Tibial nerve (tissue), 4 donors: ENCODE measurements at regions not wholly inside any gene's neighbourhood (a gene's known extent, or its start where the extent isn't known, plus 50 kb on each side); places are given as distances from the start of the nearest gene placed in this dataset.

Experiments
- DNase-seq, 2 donors: peaks; one replicate each; pipeline ENCODE4 v3.0.0-alpha.2; 2019; ENCODE audit warnings: low spot score in 2 of 2
- H3K27ac ChIP-seq, 4 donors: fragments of 200-600 bp; sonication (generic) in 3 of 4; one replicate each; pipeline ENCODE4 v1.5.1; 2017 to 2019; ENCODE audit warnings: mild to moderate bottlenecking in 1 of 4
- H3K27me3 ChIP-seq, 2 donors: fragments of 200-600 bp; sonication (generic) in 1 of 2; one replicate each; pipeline versions ENCODE4 v1.5.1 to v1.6.0; 2017 to 2019
- H3K36me3 ChIP-seq, 3 donors: fragments of 200-600 bp; sonication (generic); one replicate each; pipeline ENCODE4 v1.5.1; 2018 to 2019
- H3K4me1 ChIP-seq, 4 donors: fragments of 200-600 bp; sonication (generic) in 3 of 4; one replicate each; pipeline ENCODE4 v1.5.1; 2017 to 2019
- H3K4me3 ChIP-seq, 4 donors: fragments of 200-600 bp; sonication (generic) in 3 of 4; one replicate each; pipeline ENCODE4 v1.5.1; 2017 to 2019; ENCODE audit warnings: mild to moderate bottlenecking in 1 of 4, moderate library complexity in 1 of 4
- H3K9me3 ChIP-seq, 4 donors: fragments of 200-600 bp; sonication (generic) in 3 of 4; one replicate each; pipeline ENCODE4 v1.5.1; 2017 to 2019
- CTCF ChIP-seq, 5 experiments: fragments of 200-600 bp in 3 of 5; fragments of 450-650 bp in 2 of 5; sonication (generic) in 3 of 5; IDR thresholded peaks; one replicate each; pipeline ENCODE4 v1.5.1; 2016 to 2019; ENCODE audit warnings: antibody characterized with exemption in 5 of 5, mild to moderate bottlenecking in 3 of 5, moderate library complexity in 2 of 5
- EP300 ChIP-seq, 2 donors: sonication (generic); formaldehyde crosslinking; IDR thresholded peaks; one replicate each; pipeline ENCODE4 v1.6.1; 2017; ENCODE audit warnings: antibody characterized with exemption in 2 of 2, mild to moderate bottlenecking in 1 of 2
- POLR2A ChIP-seq, 2 donors: fragments of 450-650 bp; IDR thresholded peaks; one replicate each; pipeline ENCODE4 v1.6.1; 2017; ENCODE audit warnings: antibody characterized with exemption in 2 of 2, mild to moderate bottlenecking in 2 of 2, moderate library complexity in 2 of 2
- WGBS, 2 donors: methylation state at CpG; one replicate each; pipeline ENCODE4 v1.1.5; 2018; 5-methylcytosine and 5-hydroxymethylcytosine counted together

GRCh38 chr18:57991552-57991951 lies 52.5 kb upstream of the NEDD4L start:
- H3K4me3 ChIP-seq: no peak overlapping the region
- TF ChIP-seq POLR2A (IDR thresholded peaks at IDR 0.05): no peak
- TF ChIP-seq EP300 (IDR thresholded peaks at IDR 0.05): no peak
- TF ChIP-seq CTCF (IDR thresholded peaks at IDR 0.05): no peak
- H3K27me3 ChIP-seq: no peaks in the 10 kb centered on the region
- H3K4me1 ChIP-seq: no peaks in the 10 kb centered on the region
- H3K9me3 ChIP-seq: peaks cover 0 to 12% (median 0%) of the 10 kb centered on the region in 4 donors
- 79 to 89% methylated on average over 1 of the region's 1 CpG for WGBS, 2 donors
- H3K27ac ChIP-seq: no peak overlapping the region
- H3K36me3 ChIP-seq: no peaks in the 10 kb centered on the region
- no peak for DNase-seq

- H3K9me3 ChIP-seq: peaks cover 0 to 12% (median 0%) of the 10 kb centered on the region in 4 donors
- no peaks in the 10 kb centered on the region for H3K4me1 ChIP-seq
- H3K4me3 ChIP-seq: no peak overlapping the region
- H3K36me3 ChIP-seq: no peaks in the 10 kb centered on the region
- no peak overlapping the region for H3K27ac ChIP-seq
- no peak for TF ChIP-seq EP300 (IDR thresholded peaks at IDR 0.05)
- no peak for TF ChIP-seq CTCF (IDR thresholded peaks at IDR 0.05)
- no peak for TF ChIP-seq POLR2A (IDR thresholded peaks at IDR 0.05)
- DNase-seq: no peak
- 87 to 89% methylated on average over 8 of the region's 8 CpGs for WGBS, 2 donors
- H3K27me3 ChIP-seq: no peaks in the 10 kb centered on the region
These were observed 54.5 kb upstream of the NEDD4L start for GRCh38 chr18:57989536-57989935.

GRCh38 chr18:57984490-57985115 lies 59.4 kb upstream of the NEDD4L start:
- no peak for DNase-seq
- Histone ChIP-seq H3K27me3 (no peaks in the 10 kb centered on the region), H3K4me1 (no peaks in the 10 kb centered on the region), H3K9me3 (peaks cover 0 to 12% (median 0%) of the 10 kb centered on the region in 4 donors), H3K27ac (no peak overlapping the region), H3K36me3 (no peaks in the 10 kb centered on the region), H3K4me3 (no peak overlapping the region)
- WGBS, 2 donors: 81 to 89% methylated on average over 5 of the region's 5 CpGs
- TF ChIP-seq POLR2A (IDR thresholded peaks at IDR 0.05) (no peak), CTCF (IDR thresholded peaks at IDR 0.05) (no peak)

GRCh38 chr18:57983965-57984364 lies 60.1 kb upstream of the NEDD4L start:
- DNase-seq: no peak
- no peaks in the 10 kb centered on the region for H3K4me1 ChIP-seq
- TF ChIP-seq EP300 (IDR thresholded peaks at IDR 0.05) (no peak), CTCF (IDR thresholded peaks at IDR 0.05) (no peak), POLR2A (IDR thresholded peaks at IDR 0.05) (no peak)
- no peak overlapping the region for H3K4me3 ChIP-seq
- WGBS, 2 donors: 77 to 82% methylated on average over 3 of the region's 3 CpGs
- H3K27ac ChIP-seq: no peak overlapping the region
- no peaks in the 10 kb centered on the region for H3K36me3 ChIP-seq
- peaks cover 0 to 12% (median 0%) of the 10 kb centered on the region in 4 donors for H3K9me3 ChIP-seq
- H3K27me3 ChIP-seq: no peaks in the 10 kb centered on the region

GRCh38 chr18:57983472-57983871 lies 60.6 kb upstream of the NEDD4L start:
- WGBS, 2 donors: 64 to 70% methylated on average over 3 of the region's 3 CpGs
- H3K36me3 ChIP-seq: no peaks in the 10 kb centered on the region
- H3K9me3 ChIP-seq: peaks cover 0 to 12% (median 0%) of the 10 kb centered on the region in 4 donors
- H3K4me3 ChIP-seq: no peak overlapping the region
- H3K27ac ChIP-seq: no peak overlapping the region
- no peak for DNase-seq
- no peaks in the 10 kb centered on the region for H3K27me3 ChIP-seq
- TF ChIP-seq EP300 (IDR thresholded peaks at IDR 0.05): no peak
- TF ChIP-seq CTCF (IDR thresholded peaks at IDR 0.05): no peak
- no peak for TF ChIP-seq POLR2A (IDR thresholded peaks at IDR 0.05)
- no peaks in the 10 kb centered on the region for H3K4me1 ChIP-seq
